ENCODE measurements at regions not wholly inside any gene's neighbourhood (a gene's known extent, or its start where the extent isn't known, plus 50 kb on each side); places are given as distances from the start of the nearest gene placed in this dataset.

DNA sequence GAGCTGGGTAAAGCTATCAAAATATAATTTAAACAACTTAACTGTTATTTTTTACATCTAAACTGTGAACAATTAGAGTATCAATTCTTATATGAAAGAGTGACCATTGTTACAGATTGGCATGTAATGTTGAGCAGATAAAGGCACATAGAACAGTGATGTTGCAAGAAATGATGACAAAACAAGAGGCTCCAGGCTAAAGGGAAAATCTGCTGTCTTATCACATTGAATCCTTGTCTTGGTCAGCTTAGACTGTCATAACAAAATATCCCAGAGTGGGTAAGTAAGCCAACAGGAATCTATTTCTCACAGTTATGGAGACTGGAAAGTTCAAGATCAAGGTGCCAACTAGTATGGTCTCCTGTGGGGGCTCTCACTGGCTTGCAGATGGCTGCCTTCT is 154.1 kb upstream of the PPP3CA start:
- TF ChIP-seq, protein P1, sequence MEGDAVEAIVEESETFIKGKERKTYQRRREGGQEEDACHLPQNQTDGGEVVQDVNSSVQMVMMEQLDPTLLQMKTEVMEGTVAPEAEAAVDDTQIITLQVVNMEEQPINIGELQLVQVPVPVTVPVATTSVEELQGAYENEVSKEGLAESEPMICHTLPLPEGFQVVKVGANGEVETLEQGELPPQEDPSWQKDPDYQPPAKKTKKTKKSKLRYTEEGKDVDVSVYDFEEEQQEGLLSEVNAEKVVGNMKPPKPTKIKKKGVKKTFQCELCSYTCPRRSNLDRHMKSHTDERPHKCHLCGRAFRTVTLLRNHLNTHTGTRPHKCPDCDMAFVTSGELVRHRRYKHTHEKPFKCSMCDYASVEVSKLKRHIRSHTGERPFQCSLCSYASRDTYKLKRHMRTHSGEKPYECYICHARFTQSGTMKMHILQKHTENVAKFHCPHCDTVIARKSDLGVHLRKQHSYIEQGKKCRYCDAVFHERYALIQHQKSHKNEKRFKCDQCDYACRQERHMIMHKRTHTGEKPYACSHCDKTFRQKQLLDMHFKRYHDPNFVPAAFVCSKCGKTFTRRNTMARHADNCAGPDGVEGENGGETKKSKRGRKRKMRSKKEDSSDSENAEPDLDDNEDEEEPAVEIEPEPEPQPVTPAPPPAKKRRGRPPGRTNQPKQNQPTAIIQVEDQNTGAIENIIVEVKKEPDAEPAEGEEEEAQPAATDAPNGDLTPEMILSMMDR (IDR thresholded peaks at IDR 0.05): no peak
- TF ChIP-seq POLR2A (IDR thresholded peaks at IDR 0.05): no peak

Data from adrenal gland (tissue), 5 donors.